Parathyroid adenoma (tissue), 2 donors: ENCODE measurements at regions not wholly inside any gene's neighbourhood (a gene's known extent, or its start where the extent isn't known, plus 50 kb on each side); places are given as distances from the start of the nearest gene placed in this dataset.

Source experiments
- H2AFZ ChIP-seq: fragments of 300-600 bp; sonication (generic); one replicate; pipeline ENCODE4 v1.7.0; 2017; ENCODE audit warnings: antibody characterized with exemption, mild to moderate bottlenecking
- H3K27ac ChIP-seq: fragments of 300-600 bp; sonication (generic); one replicate; pipeline ENCODE4 v1.7.0; 2017
- H3K27me3 ChIP-seq: fragments of 300-600 bp; sonication (generic); one replicate; pipeline ENCODE4 v1.7.0; 2017; ENCODE audit warnings: low read length; ENCODE audit not compliant: control insufficient read depth, insufficient read depth
- H3K36me3 ChIP-seq: fragments of 300-600 bp; sonication (generic); one replicate; pipeline ENCODE4 v1.7.0; 2017; ENCODE audit warnings: low read length; ENCODE audit not compliant: control insufficient read depth, insufficient read depth
- H3K4me1 ChIP-seq: fragments of 300-600 bp; sonication (generic); one replicate; pipeline ENCODE4 v1.7.0; 2017; ENCODE audit warnings: control low read depth
- H3K4me2 ChIP-seq: fragments of 300-600 bp; sonication (generic); one replicate; pipeline ENCODE4 v1.7.0; 2017; ENCODE audit warnings: low read length
- H3K4me3 ChIP-seq: fragments of 300-600 bp; sonication (generic); one replicate; pipeline ENCODE4 v1.7.0; 2017; ENCODE audit warnings: low read depth, low read length
- H3K79me2 ChIP-seq: fragments of 300-600 bp; sonication (generic); one replicate; pipeline ENCODE4 v1.7.0; 2017; ENCODE audit warnings: control low read depth
- H3K9ac ChIP-seq: fragments of 300-600 bp; sonication (generic); one replicate; pipeline ENCODE4 v1.7.0; 2017; ENCODE audit warnings: mild to moderate bottlenecking
- H3K9me3 ChIP-seq: fragments of 300-600 bp; sonication (generic); one replicate; pipeline ENCODE4 v1.7.0; 2017; ENCODE audit warnings: low read length; ENCODE audit not compliant: control insufficient read depth
- TF ChIP-seq, protein P1 (sequence below): fragments of 300-600 bp; sonication (generic); IDR thresholded peaks from one replicate; pipeline ENCODE4 v1.7.0; 2017; ENCODE audit warnings: antibody characterized with exemption, mild to moderate bottlenecking
- donor health status: primary hyperparathyroidism.

DNA sequence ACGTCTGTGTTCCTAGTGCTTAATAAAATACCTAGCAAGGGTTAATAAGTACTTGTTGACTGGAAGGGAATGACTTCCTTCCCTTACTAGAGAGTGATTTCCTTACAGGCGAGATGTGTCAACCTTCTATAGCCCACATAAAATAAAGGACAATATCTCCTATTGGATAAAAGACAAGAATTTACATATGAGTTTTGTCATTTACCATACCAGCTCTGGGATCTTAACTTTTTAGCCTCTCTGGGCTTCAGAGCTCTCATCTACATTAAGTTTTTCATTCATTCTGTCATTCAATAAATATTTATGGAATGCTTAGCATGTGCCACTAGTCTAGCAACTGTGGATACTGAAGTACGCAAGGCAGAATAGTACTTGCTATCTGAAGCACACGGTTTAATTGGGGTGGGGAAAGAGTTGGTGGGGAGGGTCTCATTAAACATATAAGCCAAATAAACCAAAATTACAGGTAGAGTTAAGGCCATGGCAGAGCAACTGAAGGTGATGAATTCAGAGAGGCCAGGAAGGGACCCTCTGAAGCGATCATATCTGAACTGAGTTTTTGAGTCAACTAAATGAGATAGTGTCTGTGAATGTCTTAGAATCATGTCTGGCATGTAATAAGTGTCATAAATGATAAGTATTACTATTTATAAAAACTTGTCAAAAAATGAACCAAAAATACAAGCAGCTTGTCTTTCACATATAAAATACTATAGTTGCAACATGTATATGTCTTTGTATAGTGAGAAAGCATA lies 91.6 kb upstream of the BMP2K start:
- TF ChIP-seq, protein P1, sequence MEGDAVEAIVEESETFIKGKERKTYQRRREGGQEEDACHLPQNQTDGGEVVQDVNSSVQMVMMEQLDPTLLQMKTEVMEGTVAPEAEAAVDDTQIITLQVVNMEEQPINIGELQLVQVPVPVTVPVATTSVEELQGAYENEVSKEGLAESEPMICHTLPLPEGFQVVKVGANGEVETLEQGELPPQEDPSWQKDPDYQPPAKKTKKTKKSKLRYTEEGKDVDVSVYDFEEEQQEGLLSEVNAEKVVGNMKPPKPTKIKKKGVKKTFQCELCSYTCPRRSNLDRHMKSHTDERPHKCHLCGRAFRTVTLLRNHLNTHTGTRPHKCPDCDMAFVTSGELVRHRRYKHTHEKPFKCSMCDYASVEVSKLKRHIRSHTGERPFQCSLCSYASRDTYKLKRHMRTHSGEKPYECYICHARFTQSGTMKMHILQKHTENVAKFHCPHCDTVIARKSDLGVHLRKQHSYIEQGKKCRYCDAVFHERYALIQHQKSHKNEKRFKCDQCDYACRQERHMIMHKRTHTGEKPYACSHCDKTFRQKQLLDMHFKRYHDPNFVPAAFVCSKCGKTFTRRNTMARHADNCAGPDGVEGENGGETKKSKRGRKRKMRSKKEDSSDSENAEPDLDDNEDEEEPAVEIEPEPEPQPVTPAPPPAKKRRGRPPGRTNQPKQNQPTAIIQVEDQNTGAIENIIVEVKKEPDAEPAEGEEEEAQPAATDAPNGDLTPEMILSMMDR: no peak
- Histone ChIP-seq H3K79me2 (no peaks in the 10 kb centered on the region), H3K36me3 (no peaks in the 10 kb centered on the region), H3K27ac (no peak overlapping the region), H3K9me3 (no peaks in the 10 kb centered on the region), H3K4me1 (no peaks in the 10 kb centered on the region), H3K9ac (no peak overlapping the region), H3K4me3 (no peak overlapping the region), H2AFZ (no peak overlapping the region), H3K4me2 (no peak overlapping the region), H3K27me3 (no peaks in the 10 kb centered on the region)

DNA sequence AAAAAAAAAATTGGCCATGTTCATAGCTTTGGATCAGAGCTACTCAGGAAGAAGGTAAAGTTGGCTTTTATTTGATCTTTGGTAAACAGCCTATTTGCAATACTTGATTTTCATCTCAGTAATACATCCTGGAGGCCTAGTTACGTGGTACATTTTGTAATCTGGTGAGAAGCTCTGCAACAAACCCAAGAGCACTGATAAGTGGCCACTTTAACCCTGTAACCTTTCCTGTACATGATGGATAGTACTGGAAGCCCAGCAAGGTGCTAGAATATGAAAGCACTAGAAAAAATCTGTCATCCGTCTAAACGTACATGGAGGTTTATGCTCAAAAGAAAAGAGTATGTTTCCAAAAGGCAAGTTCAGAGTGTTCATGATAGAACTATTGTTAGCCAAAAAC lies 88.3 kb upstream of the BMP2K start:
- H3K4me1 ChIP-seq: no peaks in the 10 kb centered on the region
- no peak overlapping the region for H3K4me3 ChIP-seq
- TF ChIP-seq, protein P1: no peak
- no peak overlapping the region for H3K9ac ChIP-seq
- no peaks in the 10 kb centered on the region for H3K9me3 ChIP-seq
- no peaks in the 10 kb centered on the region for H3K36me3 ChIP-seq
- no peaks in the 10 kb centered on the region for H3K79me2 ChIP-seq
- no peak overlapping the region for H2AFZ ChIP-seq
- no peak overlapping the region for H3K4me2 ChIP-seq
- H3K27me3 ChIP-seq: no peaks in the 10 kb centered on the region
- no peak overlapping the region for H3K27ac ChIP-seq

DNA sequence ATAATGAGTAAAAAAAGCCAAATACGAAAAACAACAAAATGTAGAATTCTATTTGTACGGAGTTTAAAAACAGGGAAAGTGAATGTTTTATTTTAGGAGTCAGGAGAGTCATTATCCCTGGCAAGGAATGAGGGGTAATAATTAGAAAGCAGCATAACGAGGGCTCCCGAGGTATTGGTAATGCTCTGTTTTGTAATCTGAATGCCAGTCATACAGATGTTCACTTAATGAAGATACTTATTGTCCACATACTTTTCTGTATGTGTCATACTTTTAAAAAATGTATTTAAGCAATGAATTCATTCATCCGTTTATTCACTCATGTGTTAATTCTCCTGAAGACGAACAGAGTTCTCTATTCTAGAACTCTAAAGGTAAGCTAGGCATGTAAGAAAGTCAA lies 87.8 kb upstream of the BMP2K start:
- Histone ChIP-seq H3K79me2 (no peaks in the 10 kb centered on the region), H3K36me3 (no peaks in the 10 kb centered on the region), H3K27ac (no peak overlapping the region), H3K4me2 (no peak overlapping the region), H3K27me3 (no peaks in the 10 kb centered on the region), H2AFZ (no peak overlapping the region), H3K4me1 (no peaks in the 10 kb centered on the region), H3K9ac (no peak overlapping the region), H3K9me3 (no peaks in the 10 kb centered on the region), H3K4me3 (no peak overlapping the region)
- TF ChIP-seq, protein P1: no peak

DNA sequence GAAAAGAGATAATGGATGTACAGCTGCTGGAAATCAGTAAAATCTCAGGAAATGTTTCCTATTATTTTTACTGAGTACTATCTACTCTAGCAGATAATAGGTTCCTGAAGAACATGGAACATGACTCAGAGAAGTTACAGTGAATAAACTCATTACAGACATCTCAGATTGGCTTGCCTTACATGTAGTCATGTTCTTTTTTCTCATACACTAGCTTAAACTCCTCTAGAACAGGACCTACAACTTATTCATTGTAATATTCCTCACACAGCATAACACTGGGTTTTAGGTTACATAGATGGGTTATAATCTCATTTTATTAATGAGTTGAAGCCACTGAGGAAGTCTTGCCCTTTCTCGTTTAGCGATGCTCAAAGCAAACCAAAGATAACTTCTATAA lies 86.9 kb upstream of the BMP2K start:
- TF ChIP-seq, protein P1: no peak
- no peaks in the 10 kb centered on the region for H3K9me3 ChIP-seq
- H3K4me2 ChIP-seq: no peak overlapping the region
- H3K36me3 ChIP-seq: no peaks in the 10 kb centered on the region
- H3K9ac ChIP-seq: no peak overlapping the region
- no peak overlapping the region for H2AFZ ChIP-seq
- H3K4me3 ChIP-seq: no peak overlapping the region
- H3K79me2 ChIP-seq: no peaks in the 10 kb centered on the region
- H3K27ac ChIP-seq: no peak overlapping the region
- no peaks in the 10 kb centered on the region for H3K27me3 ChIP-seq
- no peaks in the 10 kb centered on the region for H3K4me1 ChIP-seq

DNA sequence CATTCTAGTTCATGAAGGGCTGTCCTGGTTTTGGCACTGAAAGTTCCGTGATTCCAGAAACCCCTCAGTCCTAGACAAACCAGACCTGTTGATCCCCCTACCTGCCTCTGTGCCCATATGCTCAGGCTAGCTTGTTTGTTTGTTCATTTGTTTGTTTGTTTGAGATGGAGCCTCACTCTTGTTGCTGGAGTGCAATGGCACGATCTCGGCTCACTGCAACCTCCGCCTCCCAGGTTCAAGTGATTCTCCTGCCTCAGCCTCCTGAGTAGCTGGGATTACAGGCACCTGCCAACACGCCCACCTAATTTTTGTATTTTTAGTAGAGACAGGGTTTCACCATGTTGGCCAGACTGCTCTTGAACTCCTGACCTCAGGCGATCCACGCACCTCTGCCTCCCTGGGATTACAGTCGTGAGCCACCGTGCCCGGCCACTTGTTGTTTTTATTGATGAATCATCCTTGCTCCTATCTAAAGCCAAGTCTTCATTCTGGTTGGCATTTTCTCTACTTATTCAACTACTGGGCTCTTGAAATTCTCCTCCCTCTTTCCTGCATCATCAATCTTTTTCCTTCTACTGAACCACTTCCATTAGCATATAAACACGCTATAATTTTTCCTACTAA lies 86.3 kb upstream of the BMP2K start:
- H3K27ac ChIP-seq: no peak overlapping the region
- H3K36me3 ChIP-seq: no peaks in the 10 kb centered on the region
- H3K9ac ChIP-seq: no peak overlapping the region
- H3K27me3 ChIP-seq: no peaks in the 10 kb centered on the region
- no peak overlapping the region for H2AFZ ChIP-seq
- no peak overlapping the region for H3K4me2 ChIP-seq
- H3K79me2 ChIP-seq: no peaks in the 10 kb centered on the region
- H3K9me3 ChIP-seq: no peaks in the 10 kb centered on the region
- no peaks in the 10 kb centered on the region for H3K4me1 ChIP-seq
- no peak overlapping the region for H3K4me3 ChIP-seq
- TF ChIP-seq, protein P1: no peak
